Nephron (organoid): ENCODE measurements at regions not wholly inside any gene's neighbourhood (a gene's known extent, or its start where the extent isn't known, plus 50 kb on each side); places are given as distances from the start of the nearest gene placed in this dataset.

Experiments used
- H3K27ac Mint-ChIP-seq, 3 experiments: 2 replicates each; pipeline ENCODE4 v1.8.0; 2020; ENCODE audit warnings: mixed read lengths in 3 of 3, mild to moderate bottlenecking in 2 of 3, moderate library complexity in 1 of 3
- H3K27me3 Mint-ChIP-seq: 2 replicates; pipeline ENCODE4 v1.8.0; 2021; ENCODE audit warnings: low read depth, mild to moderate bottlenecking, moderate library complexity, mixed read lengths
- H3K36me3 Mint-ChIP-seq: 2 replicates; pipeline ENCODE4 v1.8.0; 2020; ENCODE audit warnings: low read depth, mixed read lengths
- H3K4me1 Mint-ChIP-seq: 2 replicates; pipeline ENCODE4 v1.8.0; 2020; ENCODE audit warnings: mixed read lengths
- H3K4me3 Mint-ChIP-seq, 3 experiments: 2 replicates each; pipeline ENCODE4 v1.8.0; 2020; ENCODE audit warnings: mild to moderate bottlenecking in 3 of 3, mixed read lengths in 3 of 3, moderate library complexity in 2 of 3
- H3K9me3 Mint-ChIP-seq: 2 replicates; pipeline ENCODE4 v1.8.0; 2020; ENCODE audit warnings: mixed read lengths
- CTCF ChIP-seq, 3 experiments: fragments of 200-600 bp; sonication (generic); IDR thresholded peaks; one replicate each; pipeline ENCODE4 v1.5.0; 2021; ENCODE audit warnings: antibody characterized with exemption in 3 of 3; ENCODE audit not compliant: unreplicated experiment in 3 of 3

DNA sequence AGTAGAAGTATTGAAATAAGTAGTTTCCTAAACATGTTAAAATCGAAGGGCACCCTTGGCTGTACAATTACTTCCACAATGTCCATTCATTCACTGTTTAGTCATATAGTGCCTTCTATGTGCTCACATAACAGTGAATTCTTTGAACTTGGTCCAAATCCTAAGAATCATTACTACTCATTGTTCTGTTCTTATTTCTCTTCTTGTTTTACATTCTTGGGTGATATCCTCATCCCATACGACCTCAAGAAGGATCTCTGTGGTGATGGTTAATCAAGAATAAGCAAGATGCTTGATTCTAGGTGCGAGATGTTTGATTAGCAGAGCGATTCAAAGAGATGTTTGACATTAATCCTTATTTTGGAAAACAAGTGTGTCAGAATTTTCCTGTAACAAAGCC is 667.4 kb upstream of the ZP4 start:
- TF ChIP-seq CTCF (IDR thresholded peaks at IDR 0.05; ENCODE audit: unreplicated experiment in 3 of 3), result no peak
- peaks cover 5% of the 10 kb centered on the region for H3K27me3 Mint-ChIP-seq
- no peaks in the 10 kb centered on the region for H3K36me3 Mint-ChIP-seq
- H3K27ac Mint-ChIP-seq, result no peak overlapping the region
- no peaks in the 10 kb centered on the region for H3K9me3 Mint-ChIP-seq
- H3K4me1 Mint-ChIP-seq, result no peaks in the 10 kb centered on the region
- no peak overlapping the region for H3K4me3 Mint-ChIP-seq

DNA sequence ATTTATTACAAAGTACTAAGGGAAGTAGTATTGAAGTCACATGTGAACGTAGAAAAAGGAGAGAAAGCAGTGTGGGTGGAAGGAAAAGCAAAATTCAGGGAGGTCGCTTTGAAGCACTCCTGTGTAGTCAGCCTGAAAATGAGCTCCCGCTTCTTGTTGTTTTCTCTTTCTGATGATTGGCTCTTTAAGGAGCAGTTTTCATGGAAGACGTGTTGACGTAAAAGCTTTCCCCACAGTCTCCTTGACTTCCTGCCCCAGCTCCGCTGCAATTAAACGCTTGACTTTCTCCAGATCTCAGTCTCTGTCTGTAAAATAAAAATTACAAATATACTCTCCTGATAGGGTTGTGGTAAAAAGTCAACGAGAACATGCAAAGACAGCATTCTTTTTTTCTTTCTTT is 661.5 kb upstream of the ZP4 start:
- Mint-ChIP-seq H3K4me1 (no peaks in the 10 kb centered on the region), H3K9me3 (peaks cover 2% of the 10 kb centered on the region), H3K27me3 (no peaks in the 10 kb centered on the region), H3K4me3 (no peak overlapping the region), H3K36me3 (no peaks in the 10 kb centered on the region), H3K27ac (no peak overlapping the region)
- TF ChIP-seq CTCF (IDR thresholded peaks at IDR 0.05; ENCODE audit: unreplicated experiment in 3 of 3), result no peak

- H3K27me3 Mint-ChIP-seq, result no peaks in the 10 kb centered on the region
- H3K4me1 Mint-ChIP-seq, result no peaks in the 10 kb centered on the region
- no peak for TF ChIP-seq CTCF (IDR thresholded peaks at IDR 0.05; ENCODE audit: unreplicated experiment in 3 of 3)
- H3K4me3 Mint-ChIP-seq, result no peak overlapping the region
- no peaks in the 10 kb centered on the region for H3K36me3 Mint-ChIP-seq
- no peak overlapping the region for H3K27ac Mint-ChIP-seq
- peaks cover 9% of the 10 kb centered on the region for H3K9me3 Mint-ChIP-seq
Measured at GRCh38 chr1:238549137-238549536, 658.4 kb upstream of the ZP4 start.

DNA sequence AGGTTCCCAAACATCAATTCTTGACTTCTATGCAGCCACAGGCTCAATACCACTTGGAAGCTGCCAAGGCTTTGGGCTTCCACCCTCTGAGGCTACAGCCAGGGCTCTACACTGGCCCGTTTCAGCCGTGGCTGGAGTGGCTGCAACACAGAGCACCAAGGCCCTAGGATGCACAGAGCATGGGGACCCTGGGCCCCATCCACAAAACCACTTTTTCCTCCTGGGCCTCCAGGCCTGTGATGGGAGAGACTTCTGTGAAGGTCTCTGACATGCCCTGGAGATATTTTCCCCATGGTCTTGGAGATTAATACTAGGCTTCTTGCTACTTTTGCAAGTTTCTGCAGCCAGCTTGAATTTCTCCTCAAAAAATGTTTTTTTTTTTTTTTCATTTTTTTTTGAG is 655.4 kb upstream of the ZP4 start:
- no peak overlapping the region for H3K27ac Mint-ChIP-seq
- TF ChIP-seq CTCF (IDR thresholded peaks at IDR 0.05; ENCODE audit: unreplicated experiment in 3 of 3), result no peak

GRCh38 chr1:238537641-238538040 is 646.9 kb upstream of the ZP4 start:
- H3K9me3 Mint-ChIP-seq, result no peaks in the 10 kb centered on the region

More for the DNA sequence above, 655.4 kb upstream of the ZP4 start:
- Mint-ChIP-seq H3K4me3 (no peak overlapping the region), H3K36me3 (no peaks in the 10 kb centered on the region), H3K27me3 (no peaks in the 10 kb centered on the region), H3K9me3 (peaks cover 9% of the 10 kb centered on the region), H3K4me1 (no peaks in the 10 kb centered on the region)

More at GRCh38 chr1:238537641-238538040, 646.9 kb upstream of the ZP4 start:
- H3K27me3 Mint-ChIP-seq, result no peaks in the 10 kb centered on the region
- no peaks in the 10 kb centered on the region for H3K36me3 Mint-ChIP-seq
- TF ChIP-seq CTCF (IDR thresholded peaks at IDR 0.05; ENCODE audit: unreplicated experiment in 3 of 3), result no peak
- no peak overlapping the region for H3K27ac Mint-ChIP-seq
- H3K4me3 Mint-ChIP-seq, result no peak overlapping the region
- H3K4me1 Mint-ChIP-seq, result no peaks in the 10 kb centered on the region
